GM19023 (cell line): ENCODE measurements at regions not wholly inside any gene's neighbourhood (a gene's known extent, or its start where the extent isn't known, plus 50 kb on each side); places are given as distances from the start of the nearest gene placed in this dataset.

Experiments used
- ATAC-seq: cut with Tn5 transposase; IDR thresholded peaks from one replicate; pipeline ENCODE4 v1.9.1; 2021; ENCODE audit warnings: mild to moderate bottlenecking, moderate library complexity; ENCODE audit not compliant: unreplicated experiment

GRCh38 chrX:5549512-5549911 lies 679.2 kb downstream of the NLGN4X start:
- no peak for ATAC-seq

- no peak for ATAC-seq
Measured at GRCh38 chrX:5537098-5537497, 691.6 kb downstream of the NLGN4X start.

- no peak for ATAC-seq
Measured at GRCh38 chrX:5536261-5536660, 692.4 kb downstream of the NLGN4X start.

GRCh38 chrX:5528057-5528456 lies 700.6 kb downstream of the NLGN4X start:
- ATAC-seq = no peak

GRCh38 chrX:5526191-5526590 lies 702.5 kb downstream of the NLGN4X start:
- ATAC-seq = no peak

- no peak for ATAC-seq
Measured at GRCh38 chrX:5490786-5491563, 737.7 kb downstream of the NLGN4X start.

GRCh38 chrX:5474282-5474681 lies 754.4 kb downstream of the NLGN4X start:
- no peak for ATAC-seq

GRCh38 chrX:5458300-5458842 lies 770.3 kb downstream of the NLGN4X start:
- ATAC-seq = no peak

GRCh38 chrX:5449323-5449722 lies 779.3 kb downstream of the NLGN4X start:
- ATAC-seq = no peak

- ATAC-seq = no peak
Measured at GRCh38 chrX:5431823-5432222, 796.8 kb downstream of the NLGN4X start.

GRCh38 chrX:5425119-5425518 lies 803.5 kb downstream of the NLGN4X start:
- no peak for ATAC-seq

- no peak for ATAC-seq
Measured at GRCh38 chrX:5417381-5417780, 811.3 kb downstream of the NLGN4X start.

- ATAC-seq = no peak
Measured at GRCh38 chrX:5415738-5416137, 812.9 kb downstream of the NLGN4X start.

GRCh38 chrX:5409106-5409505 lies 819.6 kb downstream of the NLGN4X start:
- no peak for ATAC-seq

- no peak for ATAC-seq
Measured at GRCh38 chrX:5402461-5402860, 826.2 kb downstream of the NLGN4X start.

- ATAC-seq = no peak
Measured at GRCh38 chrX:5399403-5399802, 829.3 kb downstream of the NLGN4X start.

- no peak for ATAC-seq
Measured at GRCh38 chrX:5397409-5397808, 831.3 kb downstream of the NLGN4X start.

GRCh38 chrX:5390376-5390775 lies 838.3 kb downstream of the NLGN4X start:
- no peak for ATAC-seq

- ATAC-seq = no peak
Measured at GRCh38 chrX:5388087-5388486, 840.6 kb downstream of the NLGN4X start.

- no peak for ATAC-seq
Measured at GRCh38 chrX:5380426-5380825, 848.2 kb downstream of the NLGN4X start.

- no peak for ATAC-seq
Measured at GRCh38 chrX:5341902-5342301, 886.8 kb downstream of the NLGN4X start.

- ATAC-seq = no peak
Measured at GRCh38 chrX:5337160-5337559, 891.5 kb downstream of the NLGN4X start.

- ATAC-seq = no peak
Measured at GRCh38 chrX:5324546-5324945, 904.1 kb downstream of the NLGN4X start.
